ENCODE measurements at regions not wholly inside any gene's neighbourhood (a gene's known extent, or its start where the extent isn't known, plus 50 kb on each side); places are given as distances from the start of the nearest gene placed in this dataset.
"Not testable (repeated sequence)": the region's sequence is repeated elsewhere in the genome, so short reads cannot be mapped to it uniquely, and the experiment has no call there.

DNA sequence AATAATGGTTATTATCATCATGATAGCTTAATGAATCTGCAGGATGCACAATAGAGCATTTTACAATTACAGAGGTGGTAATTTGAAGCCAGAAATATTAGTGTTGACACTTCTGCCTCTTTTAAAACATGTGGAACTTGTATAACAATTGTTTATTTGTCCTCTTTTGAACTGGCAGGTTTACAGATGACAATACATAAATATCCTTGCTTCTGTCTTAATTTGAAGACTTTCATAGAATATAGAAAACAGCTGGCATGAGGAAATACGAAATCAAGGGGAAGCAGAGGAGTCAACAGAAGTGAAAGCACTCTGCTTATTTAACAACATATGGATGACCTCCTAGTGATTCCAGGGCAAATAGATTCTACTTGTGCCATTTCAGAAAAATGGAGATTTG is 270.5 kb upstream of the SGO1 start:
- DNase-seq: no peak

DNA sequence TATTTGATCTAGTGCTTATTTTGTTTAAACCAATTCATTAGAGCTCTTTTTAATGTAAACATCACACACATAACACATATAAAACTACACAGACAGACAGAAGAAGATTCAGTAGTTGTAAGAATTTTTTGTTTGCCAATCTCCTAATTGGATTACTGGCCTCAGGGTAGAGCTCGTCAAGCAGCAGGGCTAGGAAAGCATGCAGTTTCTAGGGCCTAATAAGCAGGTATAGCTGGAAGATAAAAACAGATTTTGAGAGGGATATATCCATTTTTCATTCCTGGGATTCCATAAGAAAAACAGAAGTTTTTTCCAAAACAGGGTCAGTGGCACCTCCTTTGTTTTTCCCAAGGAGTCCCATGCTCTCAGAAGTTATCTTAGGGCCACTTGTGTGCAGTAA is 265.2 kb upstream of the SGO1 start:
- no peak for DNase-seq

DNA sequence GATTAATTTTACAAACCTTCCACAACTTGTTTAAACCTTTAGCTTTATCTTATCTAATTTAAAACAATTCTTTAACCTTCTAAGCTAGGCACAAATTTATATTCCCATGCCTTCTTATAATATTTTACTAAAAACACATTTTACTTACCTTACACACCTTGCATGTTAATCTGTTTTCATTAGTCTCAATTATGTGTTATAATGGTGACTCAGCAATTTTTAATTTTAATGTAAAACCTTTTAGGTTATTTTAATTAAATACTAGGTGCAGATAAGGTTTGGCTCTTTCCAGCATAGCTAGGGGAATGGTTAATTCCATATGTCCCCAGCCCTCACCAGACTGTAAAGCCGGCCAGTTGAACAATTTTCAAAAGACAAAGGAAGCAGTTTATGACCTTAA is 264.6 kb upstream of the SGO1 start:
- DNase-seq: no peak

DNA sequence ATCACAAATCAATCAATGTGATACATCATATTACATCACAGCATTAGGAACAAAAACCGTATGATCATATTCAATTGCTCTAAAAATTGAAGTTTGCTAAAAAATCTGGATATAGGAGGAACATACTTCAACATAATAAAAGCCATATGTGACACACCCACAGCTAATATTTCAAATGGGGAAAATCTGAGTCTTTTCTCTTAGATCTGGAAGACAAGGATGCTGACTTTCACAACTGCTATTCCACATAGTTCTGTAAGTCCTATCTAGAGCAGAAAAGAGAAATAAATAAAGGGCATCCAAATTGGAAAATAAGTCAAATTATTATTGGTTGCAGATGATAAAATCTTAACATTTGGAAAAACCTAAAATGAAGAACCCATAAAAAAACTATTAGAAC is 256.8 kb upstream of the SGO1 start:
- DNase-seq: no peak

DNA sequence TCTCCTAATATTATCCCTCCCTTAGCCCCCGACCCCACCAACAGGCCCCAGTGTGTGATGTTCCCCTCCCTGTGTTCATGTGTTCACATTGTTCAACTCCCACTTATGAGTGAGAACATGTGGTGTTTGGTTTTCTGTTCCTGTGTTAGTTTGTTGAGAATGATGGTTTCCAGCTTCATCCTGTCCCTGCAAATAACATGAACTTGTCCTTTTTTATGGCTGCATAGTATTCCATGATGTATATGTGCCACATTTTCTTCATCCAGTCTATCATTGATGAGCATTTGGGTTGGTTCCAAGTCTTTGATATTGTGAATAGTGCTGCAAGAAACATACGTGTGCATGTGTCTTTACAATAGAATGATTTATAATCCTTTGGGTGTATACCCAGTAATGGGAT is 241.3 kb upstream of the SGO1 start:
- not testable (repeated sequence) for DNase-seq

DNA sequence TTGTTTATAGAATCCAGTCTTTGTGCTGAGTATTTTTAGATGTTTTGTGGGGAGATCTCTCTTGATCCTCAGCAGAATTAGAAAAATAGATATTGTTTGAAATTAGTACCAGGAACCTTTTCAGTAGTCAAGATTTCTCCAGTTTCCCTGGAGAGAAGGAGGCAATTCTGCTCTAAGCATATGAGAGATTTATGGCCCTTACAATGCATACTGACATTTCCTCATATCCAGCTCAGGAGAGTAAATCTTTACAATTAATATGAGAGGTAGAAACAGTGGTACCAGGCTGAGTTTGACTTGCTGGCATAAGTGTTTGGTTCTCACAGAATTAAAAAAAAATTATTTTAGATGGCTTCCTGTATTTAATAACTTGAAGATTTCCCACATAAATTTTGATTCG is 239.1 kb upstream of the SGO1 start:
- DNase-seq: no peak

DNA sequence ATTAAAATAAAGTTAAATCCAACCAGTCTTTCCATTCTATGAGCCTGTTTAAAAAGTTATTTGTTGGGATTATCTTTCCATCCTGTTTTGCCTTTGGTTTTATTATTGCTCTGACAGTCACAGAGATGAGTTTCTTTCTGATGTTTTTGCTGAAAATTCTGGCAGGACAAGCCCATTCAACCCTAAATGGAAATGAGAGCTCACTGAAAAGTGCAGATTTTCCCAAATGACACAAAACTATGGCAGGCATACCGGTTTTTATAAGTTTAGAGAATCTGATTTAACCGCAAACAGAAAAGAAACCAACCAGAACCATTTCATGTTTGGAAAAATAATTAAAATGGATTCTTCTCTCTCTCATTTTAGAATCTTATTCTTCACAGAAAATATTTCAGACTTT is 238.1 kb upstream of the SGO1 start:
- DNase-seq: no peak

DNA sequence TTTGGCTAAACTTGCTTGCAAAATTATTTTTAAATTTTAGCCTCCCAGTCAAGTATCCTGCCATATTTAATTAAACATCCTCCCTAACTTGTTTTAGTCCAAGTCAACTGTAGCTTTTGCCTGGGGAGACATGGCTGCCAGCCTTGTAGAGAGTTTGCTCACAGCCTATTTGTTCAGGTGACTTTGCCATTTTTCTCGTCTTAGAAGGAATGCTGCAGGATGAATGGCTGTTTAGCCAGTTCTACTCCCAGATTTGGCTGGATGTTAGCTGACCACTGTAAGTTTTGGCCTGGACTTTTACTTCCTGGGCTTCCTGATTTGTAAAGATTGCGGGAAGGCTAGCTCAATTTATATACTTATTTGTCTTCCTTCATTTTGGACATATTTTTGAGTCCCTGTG is 236.4 kb upstream of the SGO1 start:
- DNase-seq: no peak

DNA sequence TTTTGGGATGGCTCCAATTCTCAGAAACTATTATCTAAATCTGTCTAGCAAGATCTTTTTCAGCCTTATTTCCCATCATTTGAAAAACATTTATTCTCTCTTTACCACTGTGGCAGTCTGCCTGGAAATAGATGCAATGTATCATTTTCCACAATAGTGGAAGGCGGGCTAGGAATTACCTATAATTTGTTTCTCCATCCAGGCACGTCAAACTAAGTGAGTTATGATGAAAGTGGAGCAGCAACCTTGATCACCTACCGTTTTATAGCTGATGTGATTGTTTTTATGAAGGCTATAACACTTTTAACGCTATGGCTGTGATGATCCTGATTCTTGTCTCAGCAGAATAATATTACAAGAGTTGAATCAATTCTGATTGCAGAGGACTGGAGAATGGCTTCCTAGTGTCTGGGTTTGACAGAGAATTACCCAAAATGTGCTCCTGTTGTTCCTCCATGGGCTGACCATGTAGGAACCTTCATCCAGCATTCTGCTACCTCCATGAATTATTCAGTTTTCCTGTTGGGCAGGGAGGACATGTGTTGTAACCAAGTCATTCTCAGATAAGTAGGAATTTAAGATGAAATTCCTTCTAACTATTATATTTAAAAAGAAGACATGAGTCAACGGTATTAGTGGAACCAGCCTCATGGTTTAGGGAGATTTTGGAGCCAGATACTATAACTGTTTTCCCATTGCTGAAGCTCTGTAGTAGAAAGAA is 231.5 kb upstream of the SGO1 start:
- DNase-seq: no peak

DNA sequence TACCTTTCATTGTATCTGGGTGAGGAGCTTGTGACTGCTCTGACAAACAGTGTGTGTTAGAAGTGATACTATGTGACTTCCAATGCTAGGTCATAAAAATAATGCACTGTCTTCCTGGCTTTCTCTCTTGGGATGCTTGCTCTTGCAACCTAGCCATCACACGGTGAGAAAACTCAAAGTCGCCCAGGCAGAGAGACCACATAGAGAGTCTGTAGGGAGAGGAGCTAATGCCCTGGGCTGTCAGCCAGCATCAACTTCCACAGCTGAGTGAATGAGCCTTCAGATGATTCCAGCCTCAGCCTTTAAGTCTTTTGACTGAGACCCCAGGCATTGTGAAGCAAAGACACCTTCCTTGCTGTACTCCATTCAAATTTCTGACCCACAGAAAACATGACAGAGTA is 220.6 kb upstream of the SGO1 start:
- no peak for DNase-seq

DNA sequence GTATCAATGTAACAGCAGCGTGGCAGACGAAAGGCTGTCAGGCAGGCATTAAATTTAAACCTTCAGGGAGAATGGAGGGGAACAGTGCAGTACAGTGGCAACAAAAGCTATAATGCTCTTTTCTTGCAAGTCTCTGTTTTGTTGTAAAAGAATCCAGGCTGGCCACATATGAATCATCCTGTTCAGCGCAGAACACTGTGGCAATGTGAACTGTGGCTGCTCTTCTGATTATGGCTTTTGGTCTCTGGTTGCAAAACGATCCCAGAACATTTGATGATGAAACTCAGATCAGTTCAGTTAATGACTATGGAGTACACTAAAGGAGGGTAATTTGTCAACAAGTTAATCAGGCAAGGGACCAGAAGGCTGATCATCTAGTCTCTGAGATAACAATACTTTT is 219.7 kb upstream of the SGO1 start:
- DNase-seq: no peak

DNA sequence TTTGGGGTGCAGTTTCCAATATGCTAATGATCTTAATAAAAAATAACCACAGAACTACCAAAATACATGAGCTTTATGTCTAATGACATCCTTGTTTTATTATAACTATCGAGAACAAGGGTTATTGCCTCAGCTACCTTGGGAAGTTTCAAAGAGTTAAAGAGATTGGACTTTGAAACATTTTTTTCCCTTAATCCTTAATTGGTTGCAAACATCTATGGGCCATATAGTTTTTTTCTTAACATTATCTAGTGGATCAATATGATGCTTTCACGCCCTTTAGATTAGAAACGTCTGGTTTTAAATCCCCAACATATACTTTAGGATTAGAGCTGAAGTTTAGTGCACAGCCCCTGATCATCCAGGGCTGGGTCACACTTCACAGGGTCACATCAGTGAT is 219.2 kb upstream of the SGO1 start:
- no peak for DNase-seq

DNA sequence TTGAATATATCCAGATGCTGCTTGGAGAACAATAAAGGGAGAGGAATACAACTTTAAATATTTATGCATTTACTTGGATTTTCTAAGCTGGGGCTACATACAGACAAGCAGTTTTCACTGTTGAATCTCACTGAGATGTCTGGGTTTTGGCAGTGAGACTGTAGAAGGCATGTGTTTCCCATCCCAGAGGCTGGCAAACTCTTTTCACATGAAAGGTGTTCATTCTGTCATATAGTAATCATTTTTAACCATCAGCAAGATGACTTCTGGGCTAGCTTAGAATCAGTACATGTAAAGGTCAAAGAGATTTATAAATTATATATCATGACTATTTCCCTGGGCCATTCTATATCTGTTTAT is 218.7 kb upstream of the SGO1 start:
- DNase-seq: no peak

DNA sequence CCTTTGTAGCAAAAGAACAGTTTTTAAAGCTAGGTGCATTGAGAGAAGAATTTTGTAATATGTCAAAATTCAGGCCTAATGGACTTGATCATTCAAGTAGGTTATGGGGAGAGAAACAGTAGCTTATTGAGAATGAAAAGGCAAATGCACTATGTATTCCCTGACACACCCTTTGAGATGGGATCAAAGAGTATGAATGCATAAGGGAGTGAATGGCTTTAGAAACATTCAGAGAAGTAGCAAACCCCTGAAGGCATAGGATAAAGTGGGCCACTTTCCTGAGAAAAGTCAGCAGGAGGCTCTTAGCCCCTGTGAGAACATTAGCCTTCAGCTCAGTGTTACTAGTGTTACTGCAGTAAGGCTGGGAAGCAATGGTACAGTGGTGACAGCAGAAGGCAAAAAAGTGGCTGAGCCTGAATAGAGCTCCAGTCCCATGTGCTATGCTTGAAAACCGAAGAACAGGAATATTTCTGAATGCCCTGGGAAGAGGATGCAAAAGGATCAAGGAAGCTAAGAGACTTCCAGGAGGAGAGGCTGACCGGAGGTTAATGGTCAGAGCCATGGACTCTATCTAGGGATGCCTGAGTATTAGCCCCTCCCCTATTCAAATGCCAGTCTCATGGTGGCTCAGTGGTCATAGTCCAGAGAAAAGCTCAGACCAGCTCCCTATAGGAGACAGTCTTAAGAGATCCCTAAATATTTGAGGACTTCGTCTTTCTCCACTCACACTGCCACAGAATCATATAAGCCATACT is 218.2 kb upstream of the SGO1 start:
- DNase-seq: no peak

DNA sequence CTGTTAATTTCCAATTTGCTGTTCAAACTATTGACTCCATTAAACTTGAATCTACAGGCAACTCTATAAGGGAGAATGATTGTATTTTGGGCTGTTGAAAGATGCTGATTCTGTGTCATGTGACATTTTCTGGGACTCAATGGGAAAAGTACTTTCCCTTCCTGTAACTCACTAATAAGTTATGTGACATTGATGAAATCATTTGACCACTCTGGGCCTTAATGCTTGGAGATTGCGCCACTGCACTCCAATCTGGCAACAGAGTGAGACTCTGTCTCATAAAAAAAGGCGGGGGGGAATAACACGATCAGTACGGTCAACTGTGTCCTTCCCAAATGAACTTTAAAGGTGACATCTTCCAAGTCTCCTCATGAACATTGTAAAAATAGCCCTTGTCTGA is 215.2 kb upstream of the SGO1 start:
- no peak for DNase-seq

DNA sequence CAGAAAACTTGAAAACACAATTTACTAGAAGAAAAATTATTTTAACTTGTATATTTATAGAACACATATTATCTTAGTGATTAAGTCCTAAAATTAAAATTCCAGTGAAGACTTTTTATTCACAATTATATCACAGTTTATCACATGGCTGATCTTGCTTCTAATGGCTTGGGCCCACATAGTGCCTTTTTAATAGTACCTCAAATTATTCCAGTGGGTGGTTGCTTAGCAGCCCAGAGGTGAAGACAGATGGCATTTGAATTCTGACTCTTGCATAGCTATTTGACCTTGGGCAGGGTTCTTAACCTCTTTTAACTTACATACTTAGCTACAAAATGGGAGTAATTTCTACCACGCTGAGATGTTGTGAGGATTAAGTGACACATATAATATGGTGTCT is 214.7 kb upstream of the SGO1 start:
- DNase-seq: no peak

DNA sequence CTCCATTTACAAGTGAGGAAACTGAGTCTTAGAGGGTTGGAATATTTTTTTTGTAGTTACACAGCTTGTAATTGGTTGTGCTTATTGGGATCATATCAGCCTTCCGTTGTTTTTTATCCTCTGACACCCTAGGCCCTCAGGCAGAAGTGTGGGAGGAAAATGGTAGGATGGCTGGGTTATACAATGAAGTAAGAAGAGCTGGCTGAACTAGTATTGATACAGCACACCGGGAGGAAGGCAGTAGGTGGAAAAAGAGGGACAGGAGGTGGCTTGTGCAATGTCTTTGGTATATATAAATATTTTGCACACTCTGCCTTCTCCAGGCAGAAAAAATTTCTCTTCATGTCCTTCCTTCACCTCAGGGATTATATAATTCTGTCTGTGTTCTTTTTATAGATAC is 214.3 kb upstream of the SGO1 start:
- DNase-seq: no peak

DNA sequence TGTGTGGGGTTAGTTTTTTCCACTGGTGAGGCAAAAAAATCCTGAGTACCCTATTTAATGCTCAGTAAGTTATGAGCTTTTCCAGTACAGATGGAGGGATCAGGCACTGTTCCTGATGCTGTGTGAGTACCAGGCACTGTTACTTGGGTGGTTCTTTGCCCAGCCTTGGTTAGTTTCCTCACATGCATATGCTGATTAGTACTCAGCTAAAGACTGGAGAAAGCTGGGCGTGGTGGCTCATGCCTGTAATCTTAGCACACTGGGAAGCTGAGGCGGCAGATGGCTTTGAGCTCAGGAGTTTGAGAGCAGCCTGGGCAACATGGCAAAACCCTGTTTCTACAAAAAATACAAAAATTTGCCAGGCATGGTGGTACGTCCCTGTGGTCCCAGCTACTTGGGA is 210.3 kb upstream of the SGO1 start:
- DNase-seq: no peak

DNA sequence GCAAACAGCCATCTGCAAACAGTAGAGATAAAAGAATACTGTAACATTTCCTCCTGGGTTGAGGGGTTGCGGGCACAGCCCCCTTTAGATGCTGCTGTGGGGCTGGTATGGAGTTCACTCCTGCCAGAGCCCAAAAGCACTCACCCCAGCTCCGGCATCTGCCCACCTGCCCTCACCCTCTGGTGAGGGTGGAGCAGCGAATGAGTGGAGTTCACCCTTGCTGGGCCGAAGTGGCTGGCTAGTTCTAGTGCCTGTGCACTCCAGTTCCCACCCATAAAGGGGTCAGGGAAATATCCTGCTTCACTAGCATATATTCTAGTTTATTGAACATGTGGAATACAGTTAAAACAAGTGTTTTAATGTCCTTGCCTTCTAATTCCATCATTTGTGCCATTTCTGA is 209.7 kb upstream of the SGO1 start:
- no peak for DNase-seq

DNA sequence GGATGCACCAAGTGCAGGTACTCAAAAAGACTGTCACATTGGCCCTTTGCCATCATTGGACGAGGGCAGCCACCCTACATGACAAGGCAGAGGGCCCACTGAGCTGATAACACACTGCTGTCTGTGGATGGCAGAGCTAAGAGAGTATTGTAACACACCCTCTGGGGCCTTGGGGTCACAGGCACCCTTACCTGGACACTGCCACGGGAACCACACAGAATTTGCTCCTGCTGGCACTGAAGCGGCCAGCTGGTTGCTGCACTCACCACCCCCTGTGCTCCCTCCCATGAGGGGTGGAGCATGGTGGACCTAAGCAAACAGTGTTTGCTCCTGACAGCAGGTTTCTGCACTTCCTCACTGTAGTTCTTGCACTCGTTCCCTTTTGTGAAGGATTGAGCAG is 208.2 kb upstream of the SGO1 start:
- DNase-seq: no peak

DNA sequence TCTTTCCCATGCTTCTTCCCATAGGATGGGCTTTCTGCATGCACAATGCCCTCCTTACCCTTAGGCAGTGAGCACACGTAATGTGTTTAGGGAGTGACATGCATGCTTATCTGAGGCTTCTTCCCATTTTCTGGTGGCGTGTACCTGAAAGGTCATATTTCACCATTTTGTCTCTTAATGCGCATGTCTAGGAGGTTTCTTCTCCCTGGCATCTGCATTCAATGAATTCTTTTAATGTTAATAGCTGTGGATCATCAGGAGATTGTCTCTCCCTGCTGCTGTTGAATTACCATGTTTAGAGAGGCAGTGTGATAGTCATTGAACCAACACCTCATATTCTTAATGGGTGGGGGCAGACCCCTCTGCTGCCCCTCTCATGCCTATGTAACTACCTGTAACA is 205.6 kb upstream of the SGO1 start:
- DNase-seq: no peak

DNA sequence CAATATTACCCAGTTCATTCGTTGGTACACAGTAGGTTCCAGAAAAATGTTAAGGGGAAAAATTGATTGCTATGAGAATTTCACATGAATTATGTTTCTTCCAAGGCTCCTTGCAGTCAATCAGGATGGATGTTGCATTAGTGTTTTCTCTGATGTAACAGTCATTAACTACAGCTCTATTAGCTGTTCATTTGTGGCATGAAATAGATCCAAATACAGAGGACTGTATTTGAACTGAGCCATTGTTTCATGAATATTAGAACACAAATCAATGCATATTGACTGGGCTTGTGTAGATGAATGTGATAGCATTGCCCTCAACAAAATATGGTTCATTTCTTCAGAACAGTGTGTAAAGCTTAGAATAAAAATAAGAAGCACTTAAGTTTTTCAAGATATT is 203.0 kb upstream of the SGO1 start:
- DNase-seq: no peak

DNA sequence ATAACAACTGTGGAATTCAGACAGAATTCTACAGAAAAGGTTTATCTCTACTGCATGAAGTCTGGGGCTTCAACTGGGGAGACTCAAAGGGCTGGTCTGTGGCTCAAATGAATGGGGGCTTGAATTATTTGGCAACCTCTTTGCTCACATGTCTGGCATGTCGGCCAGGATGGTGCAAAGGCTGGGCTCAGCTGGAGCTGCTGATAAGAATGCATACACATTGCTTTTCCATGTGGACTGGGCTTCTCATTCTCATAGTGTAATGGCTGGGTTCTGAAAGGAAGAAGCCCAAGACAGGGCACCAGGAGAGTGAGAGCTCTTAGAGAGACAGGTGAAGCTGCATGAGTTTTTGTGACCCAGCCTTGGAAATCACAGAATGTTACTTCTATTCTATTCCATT is 194.3 kb upstream of the SGO1 start:
- no peak for DNase-seq

DNA sequence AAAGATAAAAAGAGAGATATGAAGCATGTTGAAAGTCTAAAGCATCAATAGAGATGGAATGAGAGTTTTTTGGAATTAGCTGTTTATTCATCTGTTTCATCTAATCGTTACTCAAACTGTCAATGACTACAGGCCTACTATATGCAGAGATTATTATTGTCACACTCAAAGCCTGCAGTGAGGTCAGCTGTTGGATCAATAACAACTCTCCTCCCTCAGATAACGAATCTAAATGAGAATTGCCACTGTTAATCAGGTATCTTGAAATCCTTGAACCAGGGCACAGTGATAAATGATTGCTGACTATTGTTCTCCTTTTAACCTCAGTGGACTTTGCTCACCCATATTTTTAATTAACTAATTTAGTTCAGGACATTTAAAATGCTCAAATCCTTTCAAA is 192.3 kb upstream of the SGO1 start:
- no peak for DNase-seq

DNA sequence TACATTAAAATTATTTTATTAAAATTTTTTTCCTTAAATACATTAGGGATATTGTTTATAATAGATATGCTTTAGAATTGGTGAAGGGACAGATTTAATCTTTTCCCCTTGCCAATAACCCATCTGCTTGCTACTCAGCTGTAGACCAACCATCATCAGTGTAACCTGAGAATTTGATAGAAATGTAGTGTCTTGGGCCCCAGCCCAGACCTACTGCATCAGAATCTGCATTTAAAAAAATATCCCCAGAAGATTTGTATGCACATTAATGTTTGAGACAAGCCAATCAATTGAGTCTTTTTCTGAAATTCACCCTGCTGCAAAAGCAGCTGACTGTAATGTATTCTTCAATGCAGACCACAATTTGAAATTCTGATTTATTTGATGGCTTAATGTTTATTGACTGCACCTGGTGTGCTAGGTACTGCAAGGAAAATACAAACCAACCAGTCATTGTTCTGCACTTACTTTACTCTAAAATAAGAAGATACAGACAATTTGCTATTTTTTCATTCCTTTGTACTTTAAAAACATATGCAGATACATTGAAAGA is 190.7 kb upstream of the SGO1 start:
- DNase-seq: no peak
